Heart right ventricle (tissue), 16 donors: ENCODE measurements at regions not wholly inside any gene's neighbourhood (a gene's known extent, or its start where the extent isn't known, plus 50 kb on each side); places are given as distances from the start of the nearest gene placed in this dataset.
A peak's percentile ranks its signal among the peaks of the same experiment; 100 is the strongest.

Experiments used
- ATAC-seq, 8 donors: fragments of 200-7000 bp; cut with Tn5 transposase; one replicate each; pipeline ENCODE4 v1.9.1; 2020; ENCODE audit warnings: mild to moderate bottlenecking in 8 of 8, moderate library complexity in 8 of 8, moderate number of reproducible peaks in 1 of 8
- DNase-seq, 2 donors: peaks; one replicate each; pipeline ENCODE4 v3.0.0-alpha.2; 2020
- H3K27ac ChIP-seq, 10 donors: fragments of 200-600 bp; sonication (generic) in 2 of 10; one replicate each; pipeline versions ENCODE4 v1.5.0 to v1.8.0; 2020 to 2022; ENCODE audit warnings: mild to moderate bottlenecking in 3 of 10
- H3K27me3 ChIP-seq, 7 donors: fragments of 200-600 bp; one replicate each; pipeline ENCODE4 v1.8.0; 2021 to 2022; ENCODE audit warnings: mild to moderate bottlenecking in 2 of 7
- H3K36me3 ChIP-seq, 9 donors: fragments of 200-600 bp; sonication (generic) in 1 of 9; one replicate each; pipeline versions ENCODE4 v1.5.0 to v1.8.0; 2020 to 2022; ENCODE audit warnings: mild to moderate bottlenecking in 2 of 9
- H3K4me1 ChIP-seq, 9 donors: fragments of 200-600 bp; sonication (generic) in 1 of 9; one replicate each; pipeline versions ENCODE4 v1.5.0 to v1.8.0; 2020 to 2022; ENCODE audit warnings: mild to moderate bottlenecking in 4 of 9
- H3K4me3 ChIP-seq, 10 donors: fragments of 200-600 bp; sonication (generic) in 2 of 10; one replicate each; pipeline versions ENCODE4 v1.5.0 to v1.8.0; 2020 to 2022; ENCODE audit warnings: mild to moderate bottlenecking in 7 of 10, moderate library complexity in 2 of 10
- H3K9me3 ChIP-seq, 11 donors: fragments of 200-600 bp in 10 of 11; sonication (generic) in 2 of 11; one replicate each; pipeline versions ENCODE4 v1.5.0 to v1.8.0; 2013 to 2022; ENCODE audit warnings: mild to moderate bottlenecking in 2 of 11, control low read depth in 1 of 11, moderate library complexity in 1 of 11
- WGBS, 2 donors: extraction: QIAGEN DNeasy Blood & Tissue Kit; methylation state at CpG; one replicate each; pipeline ENCODE4 v1.1.7; 2013; ENCODE audit warnings: inconsistent platforms in 1 of 2; 5-methylcytosine and 5-hydroxymethylcytosine counted together
- intact Hi-C, 10 donors: fragments of 100-400 bp; cut with DNase I; formaldehyde crosslinking; loops; one replicate each; pipeline versions ENCODE4 v1.11.1 to v1.14.2; 2022
- TF ChIP-seq, protein P1 (sequence below), 9 donors: fragments of 200-600 bp; sonication (generic) in 2 of 9; IDR thresholded peaks; one replicate each; pipeline versions ENCODE4 v1.5.0 to v1.8.0; 2021 to 2022; ENCODE audit warnings: antibody characterized with exemption in 9 of 9, mild to moderate bottlenecking in 5 of 9, moderate library complexity in 1 of 9
- donor health status: Arrhythmogenic right ventricular cardiomyopathy.
- donor health status: ischemic (EF 13 %, LVEDD 7.1; RV severe dilation, severe dysfunction).
- donor health status: healthy with polysubstance abuse.
- donor health status: DM: no; HTN: yes; CAD: no.
- donor health status: DM: no; HTN: no; CAD: no.
- donor health status: ischemic (EF 25% LVEDD 6.9; RV normal size, moderate dysfunction).
- donor health status: ischemic (EF 25% LVEDD 5.7; RV mildly dilated, moderate dysfunction).
- donor health status: healthy.
- donor health status: DM: yes; HTN: yes; CAD: no.
- donor health status: Ischemic cardiomyopathy.
- donor health status: ischemic (EF 35%, LVEDD 5.7; RV mildly dilated, moderate dysfunction).
- donor health status: nonischemic (EF 11% LVEDD 7.7; RV severe dilation, severe dysfunction).
- donor health status: DM: yes; HTN: yes; CAD: no.
- donor health status: PGD.
- donor health status: ischemic (EF 29% LVEDD 5.4; RV normal size, mild dysfunction).
- donor health status: nonischemic (EF 23%, LVEDD 6.1; RV moderate dilation, normal function).

DNA sequence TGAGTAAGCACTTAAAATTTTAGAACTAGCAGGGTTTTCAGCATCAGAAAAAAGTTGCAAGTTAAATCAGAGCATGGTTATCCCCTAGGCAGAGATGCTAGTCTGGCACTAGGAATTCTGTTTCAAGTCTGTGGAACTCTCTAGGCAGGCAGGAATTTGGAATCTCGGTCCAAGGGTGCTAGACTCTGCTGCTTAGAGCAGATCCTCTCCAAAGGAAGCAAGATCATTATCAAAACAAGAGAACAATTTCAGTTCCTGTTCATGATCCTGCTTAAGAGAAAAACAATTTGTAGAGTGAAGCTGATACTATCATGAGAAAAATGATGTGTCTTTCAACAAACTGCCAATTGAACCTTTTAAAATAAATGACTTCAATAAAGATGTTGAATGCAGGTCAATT is 420.7 kb downstream of the KIF4B start:
- TF ChIP-seq, protein P1, sequence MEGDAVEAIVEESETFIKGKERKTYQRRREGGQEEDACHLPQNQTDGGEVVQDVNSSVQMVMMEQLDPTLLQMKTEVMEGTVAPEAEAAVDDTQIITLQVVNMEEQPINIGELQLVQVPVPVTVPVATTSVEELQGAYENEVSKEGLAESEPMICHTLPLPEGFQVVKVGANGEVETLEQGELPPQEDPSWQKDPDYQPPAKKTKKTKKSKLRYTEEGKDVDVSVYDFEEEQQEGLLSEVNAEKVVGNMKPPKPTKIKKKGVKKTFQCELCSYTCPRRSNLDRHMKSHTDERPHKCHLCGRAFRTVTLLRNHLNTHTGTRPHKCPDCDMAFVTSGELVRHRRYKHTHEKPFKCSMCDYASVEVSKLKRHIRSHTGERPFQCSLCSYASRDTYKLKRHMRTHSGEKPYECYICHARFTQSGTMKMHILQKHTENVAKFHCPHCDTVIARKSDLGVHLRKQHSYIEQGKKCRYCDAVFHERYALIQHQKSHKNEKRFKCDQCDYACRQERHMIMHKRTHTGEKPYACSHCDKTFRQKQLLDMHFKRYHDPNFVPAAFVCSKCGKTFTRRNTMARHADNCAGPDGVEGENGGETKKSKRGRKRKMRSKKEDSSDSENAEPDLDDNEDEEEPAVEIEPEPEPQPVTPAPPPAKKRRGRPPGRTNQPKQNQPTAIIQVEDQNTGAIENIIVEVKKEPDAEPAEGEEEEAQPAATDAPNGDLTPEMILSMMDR (IDR thresholded peaks at IDR 0.05), result no peak
- DNase-seq, result no peak
- Histone ChIP-seq H3K27me3 (no peaks in the 10 kb centered on the region), H3K27ac (peak overlapping the region in 1 of 10 donors; percentile 50), H3K4me1 (no peaks in the 10 kb centered on the region), H3K4me3 (no peak overlapping the region), H3K36me3 (no peaks in the 10 kb centered on the region), H3K9me3 (peaks cover 0 to 19% (median 0%) of the 10 kb centered on the region in 11 donors)
- WGBS, 2 donors, result 44 to 56% methylated on average over 1 of the region's 1 CpG
- intact Hi-C loops, result no loop called here
- ATAC-seq, result no peak

DNA sequence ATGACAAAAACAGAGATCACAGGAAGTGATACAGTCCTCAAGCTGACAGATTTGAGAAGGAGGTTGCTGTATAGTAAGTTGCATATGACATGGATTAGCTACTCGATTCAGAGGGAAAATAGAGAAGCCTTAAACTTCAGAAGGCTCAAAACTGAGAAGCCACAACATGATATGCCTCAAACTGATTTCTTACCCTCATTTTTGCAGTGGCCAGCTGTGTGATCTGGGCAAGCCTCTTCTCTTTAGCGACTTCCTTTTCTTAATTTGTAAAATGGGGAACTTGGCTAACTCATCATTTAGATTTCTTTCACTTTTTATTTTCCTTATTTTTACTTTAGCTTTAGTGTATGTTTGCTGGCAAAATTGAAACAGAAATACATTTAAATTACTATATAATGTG is 421.1 kb downstream of the KIF4B start:
- WGBS, 2 donors, result 57 to 79% methylated on average over 2 of the region's 2 CpGs
- Histone ChIP-seq H3K36me3 (no peaks in the 10 kb centered on the region), H3K9me3 (peaks cover 0 to 19% (median 0%) of the 10 kb centered on the region in 11 donors), H3K4me1 (no peaks in the 10 kb centered on the region), H3K27me3 (no peaks in the 10 kb centered on the region), H3K27ac (peak overlapping the region in 1 of 10 donors; percentile 50), H3K4me3 (no peak overlapping the region)
- intact Hi-C loops, result no loop called here
- ATAC-seq, result peak in 1 of 8 donors; percentile 20
- DNase-seq, result no peak
- TF ChIP-seq, protein P1 (IDR thresholded peaks at IDR 0.05), result no peak

DNA sequence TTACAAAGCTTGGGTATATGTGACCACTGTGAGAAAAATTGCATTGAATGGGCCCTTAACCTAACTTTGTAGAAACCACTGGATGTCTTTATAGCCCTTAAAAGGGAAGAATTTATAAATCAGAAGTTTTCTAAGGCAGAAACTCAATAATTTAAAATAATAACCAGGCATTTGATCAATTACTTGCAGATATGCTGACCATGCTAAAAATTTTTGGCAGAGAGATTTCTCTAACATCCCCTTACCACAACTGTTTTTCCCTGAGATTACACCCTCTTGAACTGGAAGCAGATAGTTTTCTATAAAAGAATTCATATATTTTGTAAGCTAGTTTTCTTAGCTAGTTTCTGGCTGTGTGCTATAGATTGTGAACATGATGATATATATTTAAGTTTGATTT is 428.3 kb downstream of the KIF4B start:
- ATAC-seq (no peak), DNase-seq (no peak)
- H3K36me3 ChIP-seq, result no peaks in the 10 kb centered on the region
- H3K4me3 ChIP-seq, result no peak overlapping the region
- H3K27me3 ChIP-seq, result no peaks in the 10 kb centered on the region
- TF ChIP-seq, protein P1 (IDR thresholded peaks at IDR 0.05), result no peak
- H3K27ac ChIP-seq, result no peak overlapping the region
- H3K4me1 ChIP-seq, result no peaks in the 10 kb centered on the region
- peaks cover 0 to 10% (median 0%) of the 10 kb centered on the region in 11 donors for H3K9me3 ChIP-seq
- intact Hi-C loops, result no loop called here

DNA sequence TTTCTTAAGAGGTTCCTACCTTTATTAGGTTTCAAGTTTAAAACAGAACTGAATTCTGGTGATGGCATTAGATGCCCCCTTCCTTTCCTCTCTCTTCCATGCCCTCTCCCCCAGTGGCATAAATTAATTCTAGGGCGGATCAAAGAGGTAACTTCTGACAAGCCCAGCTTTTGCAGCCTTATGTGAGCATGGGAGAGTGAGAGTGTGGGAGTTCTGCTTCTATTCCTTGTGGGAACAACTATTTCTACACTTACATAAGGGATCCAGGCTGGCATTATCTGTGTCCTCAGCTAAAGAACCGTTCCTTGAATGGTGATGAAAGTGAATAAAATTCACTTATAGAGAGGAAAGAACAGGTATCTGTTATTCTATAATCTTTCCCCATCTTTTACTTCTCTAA is 437.6 kb downstream of the KIF4B start:
- ATAC-seq, result no peak
- H3K36me3 ChIP-seq, result no peaks in the 10 kb centered on the region
- no peak overlapping the region for H3K27ac ChIP-seq
- no peaks in the 10 kb centered on the region for H3K4me1 ChIP-seq
- DNase-seq, result no peak
- no peaks in the 10 kb centered on the region for H3K27me3 ChIP-seq
- peaks cover 0 to 3% (median 0%) of the 10 kb centered on the region in 11 donors for H3K9me3 ChIP-seq
- H3K4me3 ChIP-seq, result no peak overlapping the region
- 61 to 75% methylated on average over 2 of the region's 2 CpGs for WGBS, 2 donors
- intact Hi-C loops, result no loop called here
- TF ChIP-seq, protein P1 (IDR thresholded peaks at IDR 0.05), result no peak
